Ureter (tissue), 1 donor: ENCODE measurements at regions not wholly inside any gene's neighbourhood (a gene's known extent, or its start where the extent isn't known, plus 50 kb on each side); places are given as distances from the start of the nearest gene placed in this dataset.

Experiments used
- DNase-seq: peaks from one replicate; pipeline ENCODE4 v3.0.0-alpha.2; 2020; ENCODE audit warnings: low spot score
- donor health status: DM: yes; HTN: yes; CAD: no.

DNA sequence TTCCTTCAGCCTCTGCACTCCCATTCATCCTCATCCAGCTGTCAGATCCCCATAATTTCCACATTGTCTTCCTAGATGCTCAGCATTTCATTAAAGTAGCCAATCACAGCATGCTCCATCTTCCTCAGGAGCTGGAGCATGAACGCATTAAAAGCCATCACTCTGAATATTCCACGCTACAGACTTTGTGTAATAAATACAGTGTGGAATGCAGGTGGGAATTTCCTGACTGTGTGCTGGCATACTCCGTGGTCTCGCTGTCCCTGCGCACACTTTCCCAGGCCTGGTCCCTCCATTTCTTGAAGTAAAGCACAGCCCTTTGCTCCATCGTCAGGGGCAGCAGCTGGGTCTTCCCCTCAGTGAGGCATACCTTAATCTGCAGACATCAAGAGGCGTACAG, 123.7 kb upstream of the NCK2 start:
- no peak for DNase-seq

DNA sequence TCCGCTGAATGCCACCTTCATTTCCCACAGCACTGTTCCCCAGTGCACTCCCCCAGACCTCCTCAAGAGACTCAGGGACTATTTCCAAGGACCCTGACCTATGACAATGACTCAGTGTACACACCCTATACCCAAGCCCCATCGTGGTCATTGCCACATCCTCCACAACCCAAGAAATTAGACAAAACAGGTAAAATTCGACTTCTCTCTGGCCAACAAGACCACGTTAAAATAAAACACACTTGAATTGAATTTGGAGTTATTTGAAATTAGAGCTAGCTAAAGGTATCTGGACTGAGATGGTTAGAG, 126.4 kb upstream of the NCK2 start:
- no peak for DNase-seq

DNA sequence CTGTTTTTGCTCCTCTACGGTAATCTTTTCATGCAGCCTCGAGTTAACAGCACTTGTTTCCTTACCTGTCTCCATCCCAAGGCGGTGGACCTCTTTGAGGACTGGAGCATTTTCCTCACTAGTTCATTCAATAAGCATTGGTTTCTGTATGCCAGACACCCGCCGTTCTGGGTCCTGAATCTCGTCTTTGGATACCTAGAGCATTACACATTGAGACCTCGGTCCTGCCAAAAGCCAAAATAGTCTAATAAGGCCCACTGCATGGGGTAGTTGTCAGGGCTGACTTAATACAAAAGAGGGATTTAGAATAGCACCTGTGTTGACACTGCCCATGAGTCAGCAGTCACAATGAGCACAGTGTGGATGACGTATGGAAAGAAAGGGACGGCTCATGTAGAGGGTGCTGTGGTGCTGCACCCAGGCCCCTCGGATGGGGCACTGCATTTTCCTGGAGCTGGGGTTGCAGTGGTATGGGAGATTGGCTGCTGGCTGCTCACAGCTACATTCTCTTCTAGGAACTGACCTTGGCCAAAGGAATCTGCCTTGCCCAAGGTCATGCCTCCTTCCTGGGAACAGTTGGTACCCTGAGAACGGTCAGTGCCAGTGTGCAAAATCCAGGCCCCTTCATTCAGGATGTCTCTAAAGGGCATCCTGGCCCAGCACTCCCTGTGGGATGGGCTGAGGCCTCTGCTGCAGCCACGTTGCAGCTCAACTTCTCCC, 126.9 kb upstream of the NCK2 start:
- DNase-seq = no peak

DNA sequence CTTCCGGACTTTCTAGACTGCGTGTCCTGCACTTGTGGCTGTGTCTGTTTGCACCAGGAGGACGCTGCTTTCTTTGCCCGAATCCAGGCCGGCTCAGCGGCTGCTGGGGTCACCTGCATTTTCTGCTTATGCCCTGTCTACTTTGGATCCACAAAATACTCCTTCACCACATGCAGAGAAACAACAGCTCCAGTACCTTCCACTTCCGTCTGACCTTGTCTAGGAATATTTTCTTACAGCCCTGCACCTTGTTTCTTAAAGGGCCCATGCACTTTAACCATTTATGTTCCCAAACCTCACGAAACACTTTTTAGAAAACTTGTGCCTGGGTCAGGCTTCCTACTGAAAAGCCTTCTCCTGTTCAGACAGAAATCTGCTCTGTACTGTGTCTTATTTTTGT, 129.4 kb upstream of the NCK2 start:
- no peak for DNase-seq

DNA sequence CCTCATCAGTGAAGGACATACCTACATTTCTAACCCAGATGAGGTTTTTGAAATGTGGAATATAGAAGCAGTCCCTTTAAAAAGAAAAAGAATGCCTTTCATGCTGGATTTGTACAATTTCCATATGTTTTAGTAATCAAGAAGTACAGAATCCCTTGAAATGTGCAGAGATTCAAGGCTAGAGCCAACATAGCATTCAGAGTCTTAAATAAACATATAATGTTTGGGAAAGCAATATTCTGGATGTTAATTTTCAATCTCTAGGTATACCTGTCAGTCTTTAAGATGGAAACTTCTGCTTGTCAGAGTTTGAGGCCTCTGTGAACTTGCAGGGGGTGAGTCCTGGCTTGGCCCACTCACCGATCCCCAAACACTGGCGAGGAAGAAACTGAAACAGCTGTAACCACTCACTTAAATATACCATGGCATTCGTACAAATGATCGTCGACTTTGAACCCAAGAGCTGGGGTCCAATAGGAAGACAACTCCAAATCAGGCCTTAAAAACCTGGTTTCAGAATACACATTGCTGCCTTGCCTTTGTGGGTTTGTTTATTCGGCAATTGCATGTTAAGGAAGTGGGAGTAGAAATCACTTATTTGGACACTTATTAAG, 132.8 kb upstream of the NCK2 start:
- DNase-seq = no peak

DNA sequence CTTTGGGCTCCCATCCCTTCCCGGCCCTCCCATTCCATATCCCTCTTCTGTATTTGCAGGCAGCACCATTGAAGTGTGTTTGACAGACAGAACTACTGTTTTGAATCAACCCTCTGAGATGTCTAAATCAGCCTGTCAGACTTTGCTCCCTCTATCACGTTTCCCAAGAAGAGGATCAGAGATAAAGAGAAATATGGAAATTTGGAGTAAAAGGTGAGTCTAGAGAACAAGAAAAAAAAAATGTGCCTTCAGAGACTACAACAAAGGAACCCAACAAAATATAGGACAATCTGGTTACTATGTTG, 133.4 kb upstream of the NCK2 start:
- DNase-seq = no peak

DNA sequence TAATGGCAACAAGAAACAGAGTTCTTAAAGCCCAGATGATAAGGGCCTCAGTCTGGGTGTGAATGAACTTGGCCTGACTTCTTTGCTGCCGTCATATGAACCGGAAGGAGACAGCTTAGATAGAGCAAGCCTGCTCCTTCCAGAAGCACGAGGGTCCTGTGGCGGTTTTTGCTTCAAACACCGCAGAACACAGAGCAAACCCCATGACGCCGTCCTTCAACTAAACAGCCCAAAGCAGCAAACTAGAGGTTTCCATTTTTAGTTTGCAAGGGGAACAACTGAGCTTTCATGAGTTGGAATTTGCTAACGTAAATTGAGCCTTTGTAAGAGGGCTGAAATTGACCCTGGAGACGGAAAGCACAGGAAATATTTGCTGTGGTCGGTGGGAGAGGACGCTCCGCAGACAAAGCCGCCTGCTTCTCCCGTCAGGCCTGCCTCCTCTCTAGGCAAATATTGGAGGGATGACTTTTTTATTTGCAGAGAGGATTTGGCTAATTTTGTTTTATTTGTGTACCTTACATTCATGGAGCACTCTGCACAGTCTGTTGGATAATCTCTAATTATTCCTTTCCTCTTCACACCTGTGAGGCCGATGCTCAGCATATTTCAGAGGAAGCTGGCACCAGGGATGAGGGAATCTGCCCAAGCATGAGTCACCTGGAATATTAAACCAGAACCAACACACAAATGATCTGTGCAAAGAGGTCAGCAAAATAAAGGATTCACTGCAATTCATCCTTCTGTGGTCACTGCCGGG, 134.0 kb upstream of the NCK2 start:
- no peak for DNase-seq

DNA sequence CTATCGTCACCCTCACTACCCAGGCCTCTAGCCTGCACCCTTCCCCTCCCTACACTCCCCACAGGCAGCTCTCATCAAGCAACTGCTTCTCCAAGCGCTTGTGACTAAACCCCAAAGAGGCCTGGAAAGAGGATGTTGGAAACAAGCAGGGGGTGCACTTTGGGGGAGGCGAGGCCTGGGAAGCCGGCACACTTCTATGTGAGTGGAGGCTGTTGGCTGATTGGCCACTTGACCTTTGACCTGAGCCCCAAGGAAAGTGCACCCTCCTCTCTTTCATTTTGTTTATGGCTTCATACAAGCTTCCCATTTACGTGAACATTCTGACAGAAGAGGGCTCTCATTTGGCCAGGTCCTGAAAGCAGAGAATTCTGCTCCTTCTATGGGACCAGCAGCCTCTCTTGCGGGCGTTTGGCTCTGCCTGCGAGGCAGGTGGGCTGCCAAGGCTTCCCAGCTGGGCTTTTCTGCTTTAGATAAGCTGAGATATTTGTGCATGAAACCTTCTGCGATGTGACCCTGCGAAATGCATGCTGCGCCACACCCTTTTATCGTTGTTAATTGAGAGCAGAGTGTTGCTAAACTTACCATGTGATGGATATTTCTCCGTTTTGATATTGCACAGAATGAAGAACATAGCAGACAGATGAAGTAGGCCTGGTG, 134.8 kb upstream of the NCK2 start:
- DNase-seq = no peak

DNA sequence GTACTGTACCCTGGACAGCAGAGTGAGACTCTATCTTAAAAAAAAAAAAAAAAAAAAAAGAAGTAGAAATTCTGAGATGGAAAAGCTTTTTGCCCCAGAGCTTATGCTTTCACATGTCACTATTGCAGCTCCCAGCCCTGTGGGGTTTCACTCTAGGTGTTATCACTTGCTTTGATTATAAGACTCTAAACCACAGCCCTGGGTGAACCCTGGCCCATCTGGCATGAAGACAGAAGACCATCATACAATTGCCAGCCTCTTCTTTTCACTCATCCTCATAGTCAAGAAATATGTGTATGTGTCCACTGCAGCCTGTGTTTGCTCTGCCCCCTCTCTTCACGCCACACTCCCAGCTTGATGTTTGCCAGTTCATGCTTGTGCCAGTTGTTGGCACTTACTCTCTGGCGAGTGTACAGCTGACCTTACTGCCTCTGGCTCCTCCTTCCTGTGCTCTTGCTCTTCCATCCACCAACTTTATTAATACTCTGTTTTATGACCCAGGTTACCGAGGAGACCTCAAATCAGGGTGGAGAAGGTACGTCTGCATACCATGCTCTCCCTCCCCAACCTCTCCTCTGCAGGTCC, 136.7 kb upstream of the NCK2 start:
- DNase-seq = no peak

DNA sequence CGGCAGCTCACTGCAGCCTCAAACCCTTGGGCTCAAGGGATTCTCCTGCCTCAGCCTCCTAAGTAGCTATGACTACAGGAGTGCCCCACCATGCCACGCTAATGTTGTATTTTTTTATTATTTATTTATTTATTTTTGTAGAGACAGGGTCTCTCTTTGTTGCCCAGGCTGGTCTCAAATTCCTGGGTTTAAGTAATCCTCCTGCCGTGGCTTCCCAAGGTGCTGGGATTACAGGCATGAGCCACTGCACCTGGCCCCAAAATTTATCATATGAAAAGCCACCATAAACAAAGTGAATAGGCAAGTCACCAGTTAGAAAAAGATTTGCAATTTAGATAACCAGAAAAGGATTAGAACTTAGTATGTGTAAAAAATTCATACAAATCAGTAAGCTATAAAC, 138.6 kb upstream of the NCK2 start:
- DNase-seq = no peak

DNA sequence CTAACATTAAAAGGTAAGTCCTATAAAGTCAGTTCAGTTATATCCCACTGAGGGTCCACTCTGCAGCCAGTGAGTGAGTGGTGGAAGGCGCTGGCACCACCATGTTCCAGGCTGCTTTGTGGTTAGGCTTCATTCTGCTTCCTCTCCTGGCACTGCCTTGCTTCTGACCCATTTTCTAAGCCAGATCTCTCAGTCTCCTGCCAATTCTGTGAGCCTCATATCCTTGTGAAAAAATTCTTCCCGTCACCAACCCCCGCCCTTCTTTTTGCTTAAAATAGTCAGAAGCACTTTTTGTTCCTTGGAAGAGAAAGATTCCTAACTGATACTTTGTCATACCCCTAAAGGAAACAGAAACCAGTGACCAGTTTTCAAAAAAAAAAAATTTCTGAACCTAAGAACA, 139.8 kb upstream of the NCK2 start:
- peak; percentile 57 for DNase-seq

DNA sequence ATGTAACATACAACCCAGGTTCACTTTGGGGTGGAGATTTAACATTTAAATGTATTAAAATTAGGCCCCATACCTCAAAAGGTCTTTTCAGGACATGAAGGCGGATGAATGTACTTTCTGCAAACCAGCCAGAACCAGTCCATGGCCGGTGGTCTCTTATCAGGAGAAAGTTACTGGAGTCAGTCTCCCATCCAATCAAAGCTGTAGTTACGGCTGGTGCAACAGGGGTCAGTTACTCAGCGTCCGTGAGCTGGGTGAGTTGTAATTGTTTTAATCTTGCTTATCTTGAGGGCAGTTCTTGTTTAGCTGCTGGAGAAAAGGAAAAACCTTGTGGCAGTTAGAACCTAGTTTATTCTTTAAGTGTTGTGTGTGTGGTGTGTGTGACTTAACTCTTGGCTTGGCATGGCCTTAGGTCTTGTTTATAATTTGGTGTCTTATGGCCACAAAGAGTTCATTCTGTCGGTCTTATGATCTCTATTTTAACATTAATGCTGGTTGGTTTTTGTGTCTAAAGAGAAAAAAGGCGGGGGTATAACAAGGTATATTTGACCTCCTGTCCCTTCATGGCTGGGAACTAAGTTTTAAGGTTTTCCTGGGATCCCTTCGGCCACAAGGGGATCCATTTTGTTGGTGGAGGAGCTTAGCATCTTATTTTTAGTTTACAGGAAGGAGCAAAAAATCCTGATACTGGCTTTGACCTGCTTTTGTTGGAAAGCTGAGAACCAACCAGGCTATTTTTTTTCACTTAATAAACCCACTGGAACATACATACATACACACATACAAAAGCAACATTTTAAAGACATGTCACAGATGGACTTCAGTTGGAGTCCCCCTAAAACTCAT, 143.5 kb upstream of the NCK2 start:
- DNase-seq = no peak

DNA sequence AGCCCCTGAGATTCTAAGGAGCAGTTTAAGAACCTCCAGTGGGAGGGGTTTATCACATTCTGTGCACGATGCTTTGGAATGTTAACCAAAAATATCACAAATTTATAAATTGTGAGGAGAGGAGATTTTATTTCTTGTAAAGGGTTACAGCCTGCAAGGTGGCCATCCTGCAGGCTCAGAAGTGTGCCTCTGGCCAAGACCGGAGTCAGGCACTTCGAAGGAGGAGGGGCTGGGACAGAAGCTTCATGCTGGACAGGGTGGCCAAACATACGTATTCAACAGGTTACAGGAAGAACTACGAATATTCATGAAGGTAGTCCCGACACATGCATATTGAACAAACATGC, 144.1 kb upstream of the NCK2 start:
- DNase-seq = no peak

DNA sequence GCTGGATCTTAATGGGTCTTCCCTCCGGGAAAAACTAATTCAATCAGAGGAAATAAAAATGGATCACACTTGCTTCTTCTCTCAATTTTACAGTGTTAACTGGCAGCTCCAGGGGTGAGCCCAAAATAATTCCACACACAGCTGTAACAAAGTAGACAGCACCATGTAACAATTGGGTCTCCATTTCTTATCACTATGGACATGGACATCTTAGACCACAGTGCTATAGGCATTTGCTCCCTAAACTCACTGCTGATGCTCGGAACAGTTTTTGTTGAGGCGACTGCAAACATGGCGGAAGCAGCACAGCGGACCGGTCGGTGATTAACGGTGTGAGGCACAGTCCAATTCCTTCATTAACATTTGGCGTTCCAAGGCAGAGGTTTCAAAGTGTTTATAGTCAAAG, 144.7 kb upstream of the NCK2 start:
- no peak for DNase-seq

DNA sequence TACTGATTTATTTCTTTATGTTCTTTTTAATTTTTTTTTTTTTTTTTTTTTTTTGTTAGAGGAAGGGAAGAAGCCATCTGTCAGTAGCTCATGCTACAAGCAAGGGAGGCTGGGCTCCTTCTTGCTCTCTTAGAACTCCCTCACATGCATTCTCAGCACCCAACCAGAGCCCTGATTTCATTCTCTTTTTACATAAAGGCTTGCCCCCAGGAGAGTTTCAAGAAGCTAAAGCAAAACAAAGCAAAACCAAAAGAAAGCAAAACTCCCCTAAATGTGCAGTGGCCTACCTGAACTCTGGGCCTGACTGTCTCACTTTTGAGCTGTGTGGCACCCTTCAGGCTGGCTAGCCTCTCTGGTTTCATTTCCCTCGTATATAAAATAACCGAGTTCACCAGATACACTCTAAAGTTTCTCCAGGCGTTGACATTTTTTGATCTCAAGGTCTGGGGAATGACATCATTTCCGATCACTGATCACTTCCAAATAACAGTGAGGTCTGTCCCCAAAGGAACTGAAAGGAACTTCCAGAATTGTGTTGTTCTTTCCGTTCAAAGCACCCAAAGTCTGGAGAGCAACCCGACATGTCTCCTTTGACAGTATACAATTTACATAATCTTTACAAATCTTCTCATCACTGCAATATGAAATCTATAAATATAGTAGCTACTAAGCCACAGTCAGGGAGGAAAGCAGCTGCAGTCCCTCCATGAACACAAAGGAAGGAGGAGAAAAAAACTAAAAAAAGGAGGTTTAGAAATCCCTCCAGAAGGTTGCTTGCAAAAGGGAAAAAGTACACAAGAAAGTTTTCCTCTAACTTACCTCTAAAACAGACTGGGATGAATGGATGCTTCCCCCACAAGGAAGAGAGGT, 145.6 kb upstream of the NCK2 start:
- no peak for DNase-seq

DNA sequence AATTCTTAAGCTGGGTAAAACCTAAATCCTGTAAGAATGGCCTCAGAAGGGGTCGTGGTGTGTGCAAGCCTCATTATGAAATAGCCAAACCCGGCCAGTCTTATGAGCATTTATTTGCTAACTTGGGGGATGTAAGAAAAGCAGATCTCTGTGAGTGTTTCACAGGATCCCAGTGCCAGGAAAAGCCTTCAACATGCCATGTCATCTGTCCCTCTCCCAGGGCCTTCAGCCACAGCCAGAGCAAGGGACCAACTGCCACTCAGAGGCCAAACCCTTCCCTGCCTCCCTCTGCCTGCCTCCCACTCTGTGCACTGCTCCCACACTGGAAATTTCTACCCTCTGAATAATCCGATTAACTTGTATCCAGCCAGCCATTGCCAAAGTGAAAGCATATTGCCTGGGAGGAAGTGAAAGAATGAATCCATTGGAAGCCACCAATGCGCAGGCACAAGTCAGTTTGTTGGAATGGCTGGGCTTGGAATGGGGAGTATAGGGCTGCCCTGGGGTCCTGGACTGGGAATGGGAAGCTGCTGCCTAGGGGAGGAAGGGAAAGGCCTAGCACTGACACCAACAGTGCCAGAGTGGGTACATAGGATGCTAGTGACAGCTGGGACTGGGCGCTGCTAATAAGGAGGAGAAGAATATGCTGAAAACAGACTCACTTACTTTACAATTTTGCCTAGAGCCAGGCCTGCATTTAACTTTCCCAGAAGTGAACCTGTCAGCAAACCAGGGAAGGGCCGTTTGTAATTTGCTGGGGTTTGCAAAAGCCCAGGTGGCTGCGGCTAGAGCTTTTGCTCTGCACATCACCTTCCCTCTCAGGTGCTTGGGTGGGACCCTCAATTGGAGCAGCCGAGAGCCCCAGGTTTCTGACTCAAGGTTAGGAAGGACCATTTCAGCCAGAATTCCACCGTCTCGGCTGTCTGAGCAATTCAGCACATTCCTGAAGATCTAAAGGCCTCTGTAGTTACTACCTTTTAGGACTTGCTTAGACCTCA, 146.6 kb upstream of the NCK2 start:
- DNase-seq = no peak

DNA sequence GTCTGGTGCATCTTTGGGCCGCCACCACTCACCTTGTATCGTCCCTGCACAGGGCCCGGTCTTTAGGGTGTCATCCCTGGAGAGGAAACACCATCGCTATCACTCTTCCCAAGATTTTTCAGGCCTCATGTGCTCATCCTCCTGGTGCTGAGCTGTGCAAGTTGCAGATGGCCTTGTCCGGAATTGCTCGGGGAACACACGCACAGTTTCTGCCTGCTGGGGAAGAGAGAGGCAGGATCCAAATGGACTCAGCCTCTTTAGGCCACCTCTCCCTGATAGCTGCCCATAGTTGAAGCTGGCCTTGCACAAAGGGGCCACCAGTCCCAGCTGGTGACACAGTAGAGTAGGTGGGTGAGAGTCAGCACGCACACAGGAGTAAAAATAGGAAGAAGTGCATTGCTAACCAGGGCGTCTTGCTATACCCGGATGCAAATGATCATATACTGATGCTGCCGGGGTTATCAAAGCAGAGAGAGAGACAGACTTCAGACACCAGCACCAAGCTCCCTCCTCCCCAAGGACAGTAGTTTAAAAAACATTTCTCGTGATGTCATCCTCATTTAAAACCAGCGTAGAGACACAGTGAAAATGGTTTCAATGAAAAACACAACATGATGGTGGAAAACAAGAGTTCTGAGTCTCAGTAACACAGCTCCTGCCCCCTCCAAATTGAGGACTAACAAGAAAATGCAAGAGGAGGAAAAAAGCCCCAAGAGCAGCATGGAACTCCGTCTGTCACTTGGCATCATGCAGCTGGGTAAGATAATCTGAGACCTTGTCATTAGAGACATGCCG, 147.5 kb upstream of the NCK2 start:
- DNase-seq = no peak

DNA sequence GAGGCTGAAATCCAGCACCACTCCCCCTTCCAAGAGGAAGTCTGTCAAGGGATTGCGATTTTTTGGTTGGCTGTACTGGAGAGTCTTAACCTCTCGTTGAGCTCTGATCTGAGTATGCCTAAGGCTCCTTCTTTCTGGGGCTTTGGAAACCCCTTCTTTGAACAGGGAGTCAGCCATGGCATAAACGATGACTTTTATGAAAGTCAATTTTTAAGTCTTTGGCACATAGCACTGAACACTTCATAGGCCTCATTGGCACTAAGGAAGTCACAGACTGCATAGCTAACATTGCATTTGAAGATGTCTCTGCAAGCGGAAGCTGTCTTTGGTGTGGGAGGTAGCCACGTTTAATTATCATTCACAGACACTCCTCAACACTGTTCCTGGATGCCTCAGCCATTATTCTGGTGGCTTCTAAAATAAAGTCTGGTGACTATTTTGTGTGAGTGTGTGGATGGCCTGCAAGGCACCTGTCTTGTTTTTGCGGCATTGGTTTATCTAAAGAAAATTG, 148.2 kb upstream of the NCK2 start:
- DNase-seq = no peak

DNA sequence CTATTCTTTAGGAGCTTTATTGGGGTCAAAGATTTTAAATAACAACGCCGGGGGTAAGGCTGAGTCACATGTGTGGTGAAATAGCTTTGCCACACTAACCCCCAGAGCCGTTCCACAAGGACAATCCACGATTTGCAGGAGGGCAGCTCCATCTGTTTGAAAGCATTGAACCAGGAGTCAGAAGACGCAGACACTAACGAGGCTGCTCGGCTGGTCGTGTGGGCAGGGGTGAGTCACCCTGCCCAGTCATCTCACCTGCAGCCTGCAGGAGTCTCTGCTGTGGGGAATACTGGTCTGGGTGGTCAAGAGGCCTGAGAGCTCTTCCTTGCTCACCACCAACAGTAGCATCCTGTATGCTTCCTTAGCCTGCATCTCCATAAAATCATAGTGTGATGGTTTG, 149.2 kb upstream of the NCK2 start:
- DNase-seq = no peak
